ENCODE measurements at regions not wholly inside any gene's neighbourhood (a gene's known extent, or its start where the extent isn't known, plus 50 kb on each side); places are given as distances from the start of the nearest gene placed in this dataset.

- Histone ChIP-seq H3K27me3 (ENCODE audit: control insufficient read depth, insufficient read depth, low read length) (no peaks in the 10 kb centered on the region), H3K36me3 (ENCODE audit: control insufficient read depth, insufficient read depth, low read length) (no peaks in the 10 kb centered on the region), H3K4me3 (ENCODE audit: low read length) (no peak overlapping the region), H3K27ac (ENCODE audit: low read length) (no peak overlapping the region), H3K4me1 (ENCODE audit: control insufficient read depth, insufficient read depth, low read length) (peaks cover 15% of the 10 kb centered on the region), H3K9me3 (ENCODE audit: control insufficient read depth, insufficient read depth, low read length) (no peaks in the 10 kb centered on the region)
- intact Hi-C loops (cut with micrococcal nuclease) = no loop called here
- Mint-ChIP-seq H3K27ac (no peak overlapping the region), H3K4me3 (no peak overlapping the region), H3K4me1 (peaks cover 30 to 34% of the 10 kb centered on the region in 2 donors), H3K27me3 (ENCODE audit: low read depth in 2 of 2) (no peaks in the 10 kb centered on the region), H3K9me3 (no peaks in the 10 kb centered on the region), H3K36me3 (no peaks in the 10 kb centered on the region)
- DNase-seq = no peak
- no peak for TF ChIP-seq CTCF (IDR thresholded peaks at IDR 0.05)
- 89% methylated on average over 3 of the region's 3 CpGs for WGBS (ENCODE audit: insufficient coverage)
- ATAC-seq = no peak
These were observed 174.1 kb downstream of the PIK3R1 start for GRCh38 chr5:68389618-68390017.

GRCh38 chr5:68392617-68393016 is 177.1 kb downstream of the PIK3R1 start:
- DNase-seq (no peak), ATAC-seq (peak; percentile 47 to 70 (median 52))
- Mint-ChIP-seq H3K9me3 (no peaks in the 10 kb centered on the region), H3K36me3 (no peaks in the 10 kb centered on the region), H3K4me3 (no peak overlapping the region), H3K27ac (peak overlapping the region in 1 of 2 donors; percentile 24), H3K4me1 (peaks cover 29 to 33% of the 10 kb centered on the region in 2 donors), H3K27me3 (ENCODE audit: low read depth in 2 of 2) (no peaks in the 10 kb centered on the region)
- no peak for TF ChIP-seq CTCF (IDR thresholded peaks at IDR 0.05)
- Histone ChIP-seq H3K9me3 (ENCODE audit: control insufficient read depth, insufficient read depth, low read length) (no peaks in the 10 kb centered on the region), H3K27ac (ENCODE audit: low read length) (no peak overlapping the region), H3K27me3 (ENCODE audit: control insufficient read depth, insufficient read depth, low read length) (no peaks in the 10 kb centered on the region), H3K36me3 (ENCODE audit: control insufficient read depth, insufficient read depth, low read length) (no peaks in the 10 kb centered on the region), H3K4me3 (ENCODE audit: low read length) (no peak overlapping the region), H3K4me1 (ENCODE audit: control insufficient read depth, insufficient read depth, low read length) (peaks cover 21% of the 10 kb centered on the region)
- 18% methylated on average over 2 of the region's 2 CpGs for WGBS (ENCODE audit: insufficient coverage)
- intact Hi-C loops (cut with micrococcal nuclease) = no loop called here

- intact Hi-C loops (cut with micrococcal nuclease) = no loop called here
- WGBS (ENCODE audit: insufficient coverage) = 83% methylated on average over 7 of the region's 8 CpGs
- Histone ChIP-seq H3K27ac (ENCODE audit: low read length) (no peak overlapping the region), H3K27me3 (ENCODE audit: control insufficient read depth, insufficient read depth, low read length) (no peaks in the 10 kb centered on the region), H3K36me3 (ENCODE audit: control insufficient read depth, insufficient read depth, low read length) (no peaks in the 10 kb centered on the region), H3K4me3 (ENCODE audit: low read length) (no peak overlapping the region), H3K4me1 (ENCODE audit: control insufficient read depth, insufficient read depth, low read length) (peaks cover 21% of the 10 kb centered on the region), H3K9me3 (ENCODE audit: control insufficient read depth, insufficient read depth, low read length) (no peaks in the 10 kb centered on the region)
- no peak for TF ChIP-seq CTCF (IDR thresholded peaks at IDR 0.05)
- peak overlapping the region; percentile 52 to 62 for H3K27ac Mint-ChIP-seq
- ATAC-seq (no peak), DNase-seq (no peak)
- H3K9me3 Mint-ChIP-seq = no peaks in the 10 kb centered on the region
- H3K27me3 Mint-ChIP-seq (ENCODE audit: low read depth in 2 of 2) = no peaks in the 10 kb centered on the region
- peaks cover 29 to 33% of the 10 kb centered on the region in 2 donors for H3K4me1 Mint-ChIP-seq
- H3K36me3 Mint-ChIP-seq = no peaks in the 10 kb centered on the region
- no peak overlapping the region for H3K4me3 Mint-ChIP-seq
These were observed 179.7 kb downstream of the PIK3R1 start for GRCh38 chr5:68395302-68395701.

GRCh38 chr5:68395926-68396511 is 180.5 kb downstream of the PIK3R1 start:
- no CpG with 5 or more reads among the region's 2 CpGs for WGBS (ENCODE audit: insufficient coverage)

More at GRCh38 chr5:68395926-68396511, 180.5 kb downstream of the PIK3R1 start:
- Mint-ChIP-seq H3K36me3 (no peaks in the 10 kb centered on the region), H3K4me3 (no peak overlapping the region), H3K27me3 (ENCODE audit: low read depth in 2 of 2) (no peaks in the 10 kb centered on the region), H3K9me3 (no peaks in the 10 kb centered on the region), H3K4me1 (peaks cover 29 to 33% of the 10 kb centered on the region in 2 donors), H3K27ac (peak overlapping the region; percentile 52 to 62)
- DNase-seq = no peak
- peak in 2 of 3 donors; percentile 60 to 64 for ATAC-seq
- H3K4me3 ChIP-seq (ENCODE audit: low read length) = no peak overlapping the region
- no peak overlapping the region for H3K27ac ChIP-seq (ENCODE audit: low read length)
- peaks cover 21% of the 10 kb centered on the region for H3K4me1 ChIP-seq (ENCODE audit: control insufficient read depth, insufficient read depth, low read length)
- no peak for TF ChIP-seq CTCF (IDR thresholded peaks at IDR 0.05)
- H3K27me3 ChIP-seq (ENCODE audit: control insufficient read depth, insufficient read depth, low read length) = no peaks in the 10 kb centered on the region
- H3K9me3 ChIP-seq (ENCODE audit: control insufficient read depth, insufficient read depth, low read length) = no peaks in the 10 kb centered on the region
- intact Hi-C loops (cut with micrococcal nuclease) = no loop called here
- H3K36me3 ChIP-seq (ENCODE audit: control insufficient read depth, insufficient read depth, low read length) = no peaks in the 10 kb centered on the region
